ENCODE measurements at regions not wholly inside any gene's neighbourhood (a gene's known extent, or its start where the extent isn't known, plus 50 kb on each side); places are given as distances from the start of the nearest gene placed in this dataset.

DNA sequence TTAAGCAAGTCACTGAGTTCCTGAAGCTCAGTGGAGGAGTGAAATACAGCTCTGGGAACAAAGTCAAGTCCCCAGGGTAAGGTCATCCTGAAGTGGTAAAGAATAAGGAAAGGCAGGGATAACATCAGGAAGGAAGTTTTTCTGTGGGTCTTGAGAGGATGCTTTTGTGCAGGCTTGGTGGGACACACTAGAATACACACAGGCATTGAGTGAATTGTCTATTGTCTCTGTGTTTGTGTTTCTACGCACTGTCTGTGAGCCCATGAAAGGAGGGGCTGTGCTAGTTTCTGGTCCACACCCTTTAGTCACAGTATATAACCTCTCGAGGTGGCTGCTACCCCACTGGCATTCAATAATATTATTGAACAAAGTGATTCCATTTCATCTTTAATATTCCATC lies 95.8 kb upstream of the ABCB5 start:
- Histone ChIP-seq H3K9me3 (ENCODE audit: control extremely low read depth in 1 of 3, control insufficient read depth in 2 of 3, insufficient read depth in 1 of 3, low read length in 2 of 3) (no peaks in the 10 kb centered on the region), H3K27ac (ENCODE audit: low read length in 2 of 2) (no peak overlapping the region), H3K4me2 (replicated peaks; ENCODE audit: low read depth, low read length, poor library complexity, severe bottlenecking) (no peak overlapping the region), H3K36me3 (replicated peaks in 1 of 2; ENCODE audit: control extremely low read depth in 1 of 2, control insufficient read depth in 1 of 2, extremely low read depth in 1 of 2, insufficient read depth in 2 of 2, low read length in 1 of 2) (no peaks in the 10 kb centered on the region), H3K4me1 (ENCODE audit: control insufficient read depth in 2 of 2, insufficient read depth in 2 of 2, low read length in 2 of 2) (no peaks in the 10 kb centered on the region), H3K9ac (ENCODE audit: low read length) (no peak overlapping the region), H4K20me1 (ENCODE audit: control insufficient read depth, insufficient read depth, low read length, poor library complexity, severe bottlenecking) (no peaks in the 10 kb centered on the region), H2AFZ (ENCODE audit: insufficient read depth, low read depth, low read length, poor library complexity, severe bottlenecking) (no peak overlapping the region), H3K27me3 (replicated peaks in 1 of 4; ENCODE audit: control extremely low read depth in 1 of 4, control insufficient read depth in 3 of 4, insufficient read depth in 4 of 4, low read length in 3 of 4) (no peaks in the 10 kb centered on the region), H3K79me2 (ENCODE audit: control insufficient read depth, insufficient read depth, low read length) (no peaks in the 10 kb centered on the region), H3K4me3 (ENCODE audit: control extremely low read depth in 1 of 5, extremely low read depth in 1 of 5, insufficient read depth in 1 of 5, low read depth in 2 of 5, low read length in 4 of 5) (no peak overlapping the region)
- Mint-ChIP-seq H3K9me3 (ENCODE audit: insufficient read depth) (no peaks in the 10 kb centered on the region), H3K27ac (no peak overlapping the region), H3K27me3 (peaks cover 3% of the 10 kb centered on the region), H3K4me3 (no peak overlapping the region), H3K4me1 (no peaks in the 10 kb centered on the region)
- CTCF ChIA-PET: no interaction called here
- ATAC-seq (ENCODE audit: low read depth) (no peak), DNase-seq (no peak)
- intact Hi-C loops (cut with micrococcal nuclease): no loop called here
- WGBS (ENCODE audit: insufficient coverage): 86% methylated on average over 1 of the region's 2 CpGs
- TF ChIP-seq CTCF (IDR thresholded peaks at IDR 0.05) (no peak), EZH2 (IDR thresholded peaks at IDR 0.05; ENCODE audit: borderline replicate concordance, insufficient read depth, low read depth, low read length, poor library complexity, severe bottlenecking) (no peak)
- POLR2A ChIA-PET: no interaction called here

DNA sequence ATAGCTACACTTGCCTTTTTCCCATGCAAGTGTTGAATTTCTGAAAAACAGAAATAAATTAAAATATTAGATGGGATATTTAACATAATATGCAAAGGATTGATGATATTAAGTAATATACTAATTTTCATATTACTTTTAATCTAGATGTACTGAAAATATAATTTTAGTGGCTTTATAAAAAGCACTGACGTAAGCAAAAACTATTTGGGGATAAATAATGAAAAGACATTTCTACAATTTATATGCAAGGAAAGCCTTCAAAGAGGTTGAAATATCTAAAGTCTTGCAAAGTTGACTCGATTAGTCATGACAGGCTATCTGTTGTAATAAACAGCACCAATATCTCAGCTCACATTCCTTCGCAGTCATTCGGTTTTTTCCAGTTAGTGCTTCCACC lies 94.9 kb upstream of the ABCB5 start:
- H3K36me3 ChIP-seq (replicated peaks in 1 of 2; ENCODE audit: control extremely low read depth in 1 of 2, control insufficient read depth in 1 of 2, extremely low read depth in 1 of 2, insufficient read depth in 2 of 2, low read length in 1 of 2): no peaks in the 10 kb centered on the region
- H3K27me3 ChIP-seq (replicated peaks in 1 of 4; ENCODE audit: control extremely low read depth in 1 of 4, control insufficient read depth in 3 of 4, insufficient read depth in 4 of 4, low read length in 3 of 4): no peaks in the 10 kb centered on the region
- DNase-seq: no peak
- Mint-ChIP-seq H3K4me3 (no peak overlapping the region), H3K27ac (no peak overlapping the region), H3K4me1 (no peaks in the 10 kb centered on the region), H3K9me3 (ENCODE audit: insufficient read depth) (no peaks in the 10 kb centered on the region), H3K27me3 (peaks cover 3% of the 10 kb centered on the region)
- intact Hi-C loops (cut with micrococcal nuclease): no loop called here
- H3K79me2 ChIP-seq (ENCODE audit: control insufficient read depth, insufficient read depth, low read length): no peaks in the 10 kb centered on the region
- no peaks in the 10 kb centered on the region for H4K20me1 ChIP-seq (ENCODE audit: control insufficient read depth, insufficient read depth, low read length, poor library complexity, severe bottlenecking)
- no CpG with 5 or more reads among the region's 4 CpGs for WGBS (ENCODE audit: insufficient coverage)
- no peaks in the 10 kb centered on the region for H3K9me3 ChIP-seq (ENCODE audit: control extremely low read depth in 1 of 3, control insufficient read depth in 2 of 3, insufficient read depth in 1 of 3, low read length in 2 of 3)
- H3K4me1 ChIP-seq (ENCODE audit: control insufficient read depth in 2 of 2, insufficient read depth in 2 of 2, low read length in 2 of 2): no peaks in the 10 kb centered on the region
- no peak overlapping the region for H2AFZ ChIP-seq (ENCODE audit: insufficient read depth, low read depth, low read length, poor library complexity, severe bottlenecking)
- no peak overlapping the region for H3K27ac ChIP-seq (ENCODE audit: low read length in 2 of 2)
- no peak for TF ChIP-seq CTCF (IDR thresholded peaks at IDR 0.05)
- TF ChIP-seq EZH2 (IDR thresholded peaks at IDR 0.05; ENCODE audit: borderline replicate concordance, insufficient read depth, low read depth, low read length, poor library complexity, severe bottlenecking): no peak
- no peak for ATAC-seq (ENCODE audit: low read depth)
- no peak overlapping the region for H3K4me3 ChIP-seq (ENCODE audit: control extremely low read depth in 1 of 5, extremely low read depth in 1 of 5, insufficient read depth in 1 of 5, low read depth in 2 of 5, low read length in 4 of 5)
- ChIA-PET CTCF (no interaction called here), POLR2A (no interaction called here)
- H3K4me2 ChIP-seq (replicated peaks; ENCODE audit: low read depth, low read length, poor library complexity, severe bottlenecking): no peak overlapping the region
- no peak overlapping the region for H3K9ac ChIP-seq (ENCODE audit: low read length)
